Dendritic cell treated with granulocyte-macrophage colony-stimulating factor and Interleukin-4, amounts not matched to agents 40 ng/mL and 50 ng/mL, for 4 days (primary cell): ENCODE measurements at regions not wholly inside any gene's neighbourhood (a gene's known extent, or its start where the extent isn't known, plus 50 kb on each side); places are given as distances from the start of the nearest gene placed in this dataset.

ENCODE experiments used
- H3K27ac Mint-ChIP-seq: one replicate; pipeline ENCODE4 v1.8.0; 2022; ENCODE audit warnings: mild to moderate bottlenecking, mixed read lengths
- H3K27me3 Mint-ChIP-seq: one replicate; pipeline ENCODE4 v1.8.0; 2022; ENCODE audit warnings: mild to moderate bottlenecking, mixed read lengths
- H3K36me3 Mint-ChIP-seq: one replicate; pipeline ENCODE4 v1.8.0; 2022; ENCODE audit warnings: low read depth, mixed read lengths
- H3K4me1 Mint-ChIP-seq: one replicate; pipeline ENCODE4 v1.8.0; 2022; ENCODE audit warnings: low read depth, mixed read lengths
- H3K4me3 Mint-ChIP-seq: one replicate; pipeline ENCODE4 v1.8.0; 2022; ENCODE audit warnings: mild to moderate bottlenecking, moderate library complexity, mixed read lengths
- H3K9me3 Mint-ChIP-seq: one replicate; pipeline ENCODE4 v1.8.0; 2022; ENCODE audit warnings: mixed read lengths
- intact Hi-C: fragments of 100-400 bp; cut with micrococcal nuclease; formaldehyde crosslinking; loops from one replicate; pipeline ENCODE4 v1.15.0; 2022

- H3K4me3 Mint-ChIP-seq, result no peak overlapping the region
- H3K36me3 Mint-ChIP-seq, result no peaks in the 10 kb centered on the region
- H3K4me1 Mint-ChIP-seq, result no peaks in the 10 kb centered on the region
- no peaks in the 10 kb centered on the region for H3K9me3 Mint-ChIP-seq
- intact Hi-C loops, result no loop called here
- no peaks in the 10 kb centered on the region for H3K27me3 Mint-ChIP-seq
- no peak overlapping the region for H3K27ac Mint-ChIP-seq
These were observed 245.2 kb upstream of the LRATD1 start for GRCh38 chr2:14387332-14387731.

- Mint-ChIP-seq H3K4me3 (no peak overlapping the region), H3K9me3 (no peaks in the 10 kb centered on the region)
These were observed 243.8 kb upstream of the LRATD1 start for GRCh38 chr2:14388724-14389123.

GRCh38 chr2:14396533-14397083 is 235.9 kb upstream of the LRATD1 start:
- H3K27ac Mint-ChIP-seq, result no peak overlapping the region
- no peaks in the 10 kb centered on the region for H3K9me3 Mint-ChIP-seq
- H3K4me3 Mint-ChIP-seq, result no peak overlapping the region

More at GRCh38 chr2:14388724-14389123, 243.8 kb upstream of the LRATD1 start:
- intact Hi-C loops, result no loop called here
- no peak overlapping the region for H3K27ac Mint-ChIP-seq
- H3K4me1 Mint-ChIP-seq, result no peaks in the 10 kb centered on the region
- no peaks in the 10 kb centered on the region for H3K27me3 Mint-ChIP-seq
- H3K36me3 Mint-ChIP-seq, result no peaks in the 10 kb centered on the region

GRCh38 chr2:14398641-14399040 is 233.9 kb upstream of the LRATD1 start:
- no peak overlapping the region for H3K4me3 Mint-ChIP-seq
- no peaks in the 10 kb centered on the region for H3K9me3 Mint-ChIP-seq
- H3K4me1 Mint-ChIP-seq, result no peaks in the 10 kb centered on the region
- no peaks in the 10 kb centered on the region for H3K27me3 Mint-ChIP-seq
- intact Hi-C loops, result no loop called here
- H3K36me3 Mint-ChIP-seq, result no peaks in the 10 kb centered on the region
- H3K27ac Mint-ChIP-seq, result no peak overlapping the region

More at GRCh38 chr2:14396533-14397083, 235.9 kb upstream of the LRATD1 start:
- Mint-ChIP-seq H3K4me1 (no peaks in the 10 kb centered on the region), H3K36me3 (no peaks in the 10 kb centered on the region), H3K27me3 (no peaks in the 10 kb centered on the region)
- intact Hi-C loops, result no loop called here

- Mint-ChIP-seq H3K36me3 (no peaks in the 10 kb centered on the region), H3K4me1 (no peaks in the 10 kb centered on the region), H3K27ac (no peak overlapping the region), H3K4me3 (no peak overlapping the region), H3K9me3 (no peaks in the 10 kb centered on the region), H3K27me3 (no peaks in the 10 kb centered on the region)
- intact Hi-C loops, result no loop called here
These were observed 230.6 kb upstream of the LRATD1 start for GRCh38 chr2:14401873-14402272.

GRCh38 chr2:14408695-14409094 is 223.8 kb upstream of the LRATD1 start:
- Mint-ChIP-seq H3K36me3 (no peaks in the 10 kb centered on the region), H3K4me1 (no peaks in the 10 kb centered on the region), H3K4me3 (no peak overlapping the region), H3K27ac (no peak overlapping the region), H3K9me3 (peaks cover 37% of the 10 kb centered on the region), H3K27me3 (no peaks in the 10 kb centered on the region)
- intact Hi-C loops, result no loop called here

GRCh38 chr2:14417551-14417950 is 215.0 kb upstream of the LRATD1 start:
- H3K9me3 Mint-ChIP-seq, result peaks cover 67% of the 10 kb centered on the region
- H3K4me1 Mint-ChIP-seq, result no peaks in the 10 kb centered on the region
- intact Hi-C loops, result no loop called here

GRCh38 chr2:14418115-14418514 is 214.4 kb upstream of the LRATD1 start:
- intact Hi-C loops, result no loop called here
- no peaks in the 10 kb centered on the region for H3K27me3 Mint-ChIP-seq
- H3K9me3 Mint-ChIP-seq, result peaks cover 61% of the 10 kb centered on the region

More at GRCh38 chr2:14417551-14417950, 215.0 kb upstream of the LRATD1 start:
- H3K27me3 Mint-ChIP-seq, result no peaks in the 10 kb centered on the region
- no peak overlapping the region for H3K27ac Mint-ChIP-seq
- no peaks in the 10 kb centered on the region for H3K36me3 Mint-ChIP-seq
- no peak overlapping the region for H3K4me3 Mint-ChIP-seq

GRCh38 chr2:14420851-14421250 is 211.7 kb upstream of the LRATD1 start:
- intact Hi-C loops, result no loop called here
- no peaks in the 10 kb centered on the region for H3K36me3 Mint-ChIP-seq
- H3K4me3 Mint-ChIP-seq, result no peak overlapping the region
- no peak overlapping the region for H3K27ac Mint-ChIP-seq
- no peaks in the 10 kb centered on the region for H3K4me1 Mint-ChIP-seq
- H3K27me3 Mint-ChIP-seq, result no peaks in the 10 kb centered on the region
- peaks cover 46% of the 10 kb centered on the region for H3K9me3 Mint-ChIP-seq

More at GRCh38 chr2:14418115-14418514, 214.4 kb upstream of the LRATD1 start:
- H3K36me3 Mint-ChIP-seq, result no peaks in the 10 kb centered on the region
- no peaks in the 10 kb centered on the region for H3K4me1 Mint-ChIP-seq
- no peak overlapping the region for H3K4me3 Mint-ChIP-seq
- H3K27ac Mint-ChIP-seq, result no peak overlapping the region

- H3K27me3 Mint-ChIP-seq, result no peaks in the 10 kb centered on the region
- H3K9me3 Mint-ChIP-seq, result peaks cover 45% of the 10 kb centered on the region
- intact Hi-C loops, result no loop called here
- no peaks in the 10 kb centered on the region for H3K36me3 Mint-ChIP-seq
- no peak overlapping the region for H3K4me3 Mint-ChIP-seq
- H3K27ac Mint-ChIP-seq, result no peak overlapping the region
- no peaks in the 10 kb centered on the region for H3K4me1 Mint-ChIP-seq
These were observed 210.1 kb upstream of the LRATD1 start for GRCh38 chr2:14422426-14422825.

GRCh38 chr2:14423145-14423906 is 209.2 kb upstream of the LRATD1 start:
- Mint-ChIP-seq H3K4me3 (no peak overlapping the region), H3K36me3 (no peaks in the 10 kb centered on the region), H3K4me1 (no peaks in the 10 kb centered on the region), H3K9me3 (peaks cover 37% of the 10 kb centered on the region), H3K27me3 (no peaks in the 10 kb centered on the region), H3K27ac (no peak overlapping the region)
- intact Hi-C loops, result no loop called here

- no peak overlapping the region for H3K27ac Mint-ChIP-seq
- intact Hi-C loops, result no loop called here
- H3K36me3 Mint-ChIP-seq, result no peaks in the 10 kb centered on the region
- H3K4me3 Mint-ChIP-seq, result no peak overlapping the region
- no peaks in the 10 kb centered on the region for H3K27me3 Mint-ChIP-seq
- H3K9me3 Mint-ChIP-seq, result peaks cover 44% of the 10 kb centered on the region
- H3K4me1 Mint-ChIP-seq, result no peaks in the 10 kb centered on the region
These were observed 207.8 kb upstream of the LRATD1 start for GRCh38 chr2:14424478-14425390.

- H3K36me3 Mint-ChIP-seq, result no peaks in the 10 kb centered on the region
- no peaks in the 10 kb centered on the region for H3K27me3 Mint-ChIP-seq
- intact Hi-C loops, result no loop called here
- H3K4me1 Mint-ChIP-seq, result no peaks in the 10 kb centered on the region
- no peak overlapping the region for H3K4me3 Mint-ChIP-seq
- H3K27ac Mint-ChIP-seq, result no peak overlapping the region
- H3K9me3 Mint-ChIP-seq, result peaks cover 39% of the 10 kb centered on the region
These were observed 206.6 kb upstream of the LRATD1 start for GRCh38 chr2:14425869-14426268.

GRCh38 chr2:14428056-14428455 is 204.5 kb upstream of the LRATD1 start:
- H3K36me3 Mint-ChIP-seq, result no peaks in the 10 kb centered on the region
- no peaks in the 10 kb centered on the region for H3K4me1 Mint-ChIP-seq
- no peaks in the 10 kb centered on the region for H3K27me3 Mint-ChIP-seq
- H3K4me3 Mint-ChIP-seq, result no peak overlapping the region
- H3K27ac Mint-ChIP-seq, result no peak overlapping the region
- peaks cover 38% of the 10 kb centered on the region for H3K9me3 Mint-ChIP-seq
- intact Hi-C loops, result no loop called here
